Calu3 (cell line): ENCODE measurements at regions not wholly inside any gene's neighbourhood (a gene's known extent, or its start where the extent isn't known, plus 50 kb on each side); places are given as distances from the start of the nearest gene placed in this dataset.
"Not testable (repeated sequence)": the region's sequence is repeated elsewhere in the genome, so short reads cannot be mapped to it uniquely, and the experiment has no call there.

Experiments
- BruUV-seq: library from RNA; stranded (reverse); fragments of 400-500 nt; replicated peaks from 2 replicates; lab custom pipeline; 2021; lab: Mats Ljungman, UMichigan
- CTCF ChIA-PET: fragments of 300-600 bp; sonication (Branson Sonifier 250); formaldehyde crosslinking; loops from one replicate; lab custom pipeline; 2022; ENCODE audit warnings: antibody characterized with exemption; lab: Charles Lee
- DNase-seq: peaks from one replicate; pipeline ENCODE4 v3.0.0; 2022
- H3K27ac Mint-ChIP-seq: one replicate; pipeline ENCODE4 v1.8.0; 2022; ENCODE audit warnings: mixed read lengths; ENCODE audit not compliant: unreplicated experiment
- H3K27me3 Mint-ChIP-seq: one replicate; pipeline ENCODE4 v1.8.0; 2022; ENCODE audit warnings: mixed read lengths; ENCODE audit not compliant: unreplicated experiment
- H3K36me3 Mint-ChIP-seq: one replicate; pipeline ENCODE4 v1.8.0; 2022; ENCODE audit warnings: mild to moderate bottlenecking, moderate library complexity, mixed read lengths; ENCODE audit not compliant: insufficient read depth, unreplicated experiment
- H3K4me1 Mint-ChIP-seq: one replicate; pipeline ENCODE4 v1.8.0; 2022; ENCODE audit warnings: mild to moderate bottlenecking, low read depth, mixed read lengths; ENCODE audit not compliant: unreplicated experiment
- H3K4me3 Mint-ChIP-seq: one replicate; pipeline ENCODE4 v1.8.0; 2022; ENCODE audit warnings: mild to moderate bottlenecking, low read depth, moderate library complexity, mixed read lengths; ENCODE audit not compliant: unreplicated experiment
- H3K9me3 Mint-ChIP-seq: one replicate; pipeline ENCODE4 v1.8.0; 2022; ENCODE audit warnings: low read depth, mixed read lengths; ENCODE audit not compliant: unreplicated experiment
- intact Hi-C: fragments of 100-400 bp; cut with micrococcal nuclease; formaldehyde crosslinking; loops from one replicate; pipeline ENCODE4 v1.10.0; 2022; ENCODE audit not compliant: unreplicated experiment
- TF ChIP-seq, protein P1 (sequence below): fragments of 200-600 bp; IDR thresholded peaks from one replicate; pipeline ENCODE4 v1.8.0; 2022; ENCODE audit warnings: antibody characterized with exemption; ENCODE audit not compliant: unreplicated experiment

DNA sequence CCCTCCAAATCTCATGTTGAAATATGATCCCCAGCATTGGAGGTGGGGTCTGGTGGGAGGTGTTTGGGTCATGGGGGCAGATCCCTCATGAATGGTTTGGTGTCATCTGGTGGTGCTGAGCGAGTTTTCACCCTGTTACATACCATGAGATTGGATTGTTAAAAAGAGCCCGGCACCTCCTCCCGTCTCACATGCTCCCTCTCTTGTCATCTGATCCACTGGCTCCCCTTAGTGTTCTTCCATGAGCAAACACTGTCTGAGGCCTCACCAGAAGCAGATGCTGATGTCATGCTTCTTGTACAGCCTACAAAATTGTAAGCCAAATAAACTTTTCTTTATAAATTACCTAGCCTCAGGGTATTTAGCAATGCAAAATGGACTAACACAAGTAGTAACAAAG lies 405.0 kb upstream of the SLC39A10 start:
- no TSS peak for BruUV-seq
- Mint-ChIP-seq H3K4me3 (no peak overlapping the region), H3K4me1 (no peaks in the 10 kb centered on the region), H3K9me3 (no peaks in the 10 kb centered on the region), H3K36me3 (no peaks in the 10 kb centered on the region), H3K27ac (no peak overlapping the region), H3K27me3 (no peaks in the 10 kb centered on the region)
- TF ChIP-seq, protein P1, sequence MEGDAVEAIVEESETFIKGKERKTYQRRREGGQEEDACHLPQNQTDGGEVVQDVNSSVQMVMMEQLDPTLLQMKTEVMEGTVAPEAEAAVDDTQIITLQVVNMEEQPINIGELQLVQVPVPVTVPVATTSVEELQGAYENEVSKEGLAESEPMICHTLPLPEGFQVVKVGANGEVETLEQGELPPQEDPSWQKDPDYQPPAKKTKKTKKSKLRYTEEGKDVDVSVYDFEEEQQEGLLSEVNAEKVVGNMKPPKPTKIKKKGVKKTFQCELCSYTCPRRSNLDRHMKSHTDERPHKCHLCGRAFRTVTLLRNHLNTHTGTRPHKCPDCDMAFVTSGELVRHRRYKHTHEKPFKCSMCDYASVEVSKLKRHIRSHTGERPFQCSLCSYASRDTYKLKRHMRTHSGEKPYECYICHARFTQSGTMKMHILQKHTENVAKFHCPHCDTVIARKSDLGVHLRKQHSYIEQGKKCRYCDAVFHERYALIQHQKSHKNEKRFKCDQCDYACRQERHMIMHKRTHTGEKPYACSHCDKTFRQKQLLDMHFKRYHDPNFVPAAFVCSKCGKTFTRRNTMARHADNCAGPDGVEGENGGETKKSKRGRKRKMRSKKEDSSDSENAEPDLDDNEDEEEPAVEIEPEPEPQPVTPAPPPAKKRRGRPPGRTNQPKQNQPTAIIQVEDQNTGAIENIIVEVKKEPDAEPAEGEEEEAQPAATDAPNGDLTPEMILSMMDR = no peak
- intact Hi-C loops = no loop called here
- DNase-seq = no peak
- CTCF ChIA-PET = no interaction called here

DNA sequence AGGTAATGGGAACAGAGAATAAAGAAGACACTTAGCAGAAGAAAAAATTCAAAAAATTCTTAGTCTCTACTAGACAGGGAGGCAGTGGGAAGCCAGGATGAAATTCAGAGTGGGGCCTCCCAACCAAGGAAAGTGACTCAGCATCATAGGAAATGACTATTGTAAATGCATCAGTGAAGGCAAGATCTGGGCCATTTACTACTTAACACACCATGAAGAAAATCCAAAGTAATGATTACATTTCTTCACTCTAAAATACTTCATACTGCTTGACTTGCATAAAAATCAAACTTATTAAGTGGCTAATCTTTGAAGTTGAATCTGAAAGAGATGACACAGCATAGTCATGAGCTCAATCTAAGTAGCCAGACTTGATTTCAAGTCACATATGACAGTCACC lies 405.8 kb upstream of the SLC39A10 start:
- H3K27me3 Mint-ChIP-seq = no peaks in the 10 kb centered on the region
- BruUV-seq = no TSS peak
- H3K9me3 Mint-ChIP-seq = no peaks in the 10 kb centered on the region
- TF ChIP-seq, protein P1 = no peak
- CTCF ChIA-PET = no interaction called here
- H3K4me1 Mint-ChIP-seq = no peaks in the 10 kb centered on the region
- H3K27ac Mint-ChIP-seq = no peak overlapping the region
- H3K4me3 Mint-ChIP-seq = no peak overlapping the region
- DNase-seq = no peak
- intact Hi-C loops = no loop called here
- no peaks in the 10 kb centered on the region for H3K36me3 Mint-ChIP-seq

DNA sequence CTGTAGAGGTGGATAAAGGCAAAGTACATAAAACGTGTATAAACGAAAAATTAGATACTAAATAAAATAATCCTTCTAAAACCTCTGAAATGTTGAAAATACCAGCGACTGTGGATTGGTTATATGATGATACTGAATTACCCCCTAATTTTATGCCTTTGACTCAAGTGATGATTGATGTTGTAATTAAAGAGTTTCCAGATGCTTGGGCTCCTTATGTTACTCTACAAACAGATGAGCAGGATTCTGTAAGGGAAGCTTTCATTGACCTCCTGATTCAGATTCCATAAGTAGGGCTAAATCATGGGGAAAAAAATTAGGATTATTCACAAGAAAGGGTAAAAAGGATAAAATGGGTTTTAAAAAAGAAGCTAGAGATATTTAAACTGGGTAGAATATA lies 418.2 kb upstream of the SLC39A10 start:
- H3K4me1 Mint-ChIP-seq = no peaks in the 10 kb centered on the region
- no peak for DNase-seq
- no peaks in the 10 kb centered on the region for H3K36me3 Mint-ChIP-seq
- CTCF ChIA-PET = interaction anchor here (0.5 kb wide), 1 partner anchor 23 kb away, joined by 4 read pairs; no protein-coding TSS in a partner anchor
- no peaks in the 10 kb centered on the region for H3K27me3 Mint-ChIP-seq
- H3K9me3 Mint-ChIP-seq = peaks cover 3% of the 10 kb centered on the region
- intact Hi-C loops = no loop called here
- no peak overlapping the region for H3K27ac Mint-ChIP-seq
- TF ChIP-seq, protein P1 = no peak
- BruUV-seq = no TSS peak
- H3K4me3 Mint-ChIP-seq = no peak overlapping the region

DNA sequence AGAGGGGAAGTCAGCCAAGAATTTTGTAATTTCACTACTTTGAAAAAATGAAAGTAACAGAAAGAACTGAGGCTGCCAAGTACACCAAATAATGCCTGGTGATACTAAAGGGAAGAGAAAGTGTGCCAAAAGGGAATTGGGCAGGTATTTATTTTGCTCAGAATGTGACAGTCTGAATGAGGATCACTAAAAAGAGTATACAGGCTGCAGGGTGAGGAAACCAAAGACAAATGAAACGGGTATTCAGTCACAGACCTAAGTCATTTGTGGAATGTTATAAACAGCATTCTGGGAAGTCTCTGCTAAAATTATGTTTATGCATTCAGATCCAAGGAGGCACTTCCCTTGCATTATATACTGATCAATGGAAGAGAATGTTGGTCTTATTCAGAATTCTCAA lies 418.6 kb upstream of the SLC39A10 start:
- TF ChIP-seq, protein P1 = no peak
- CTCF ChIA-PET = no interaction called here
- no peak for DNase-seq
- Mint-ChIP-seq H3K36me3 (no peaks in the 10 kb centered on the region), H3K27me3 (no peaks in the 10 kb centered on the region), H3K4me3 (no peak overlapping the region), H3K4me1 (no peaks in the 10 kb centered on the region), H3K9me3 (peaks cover 3% of the 10 kb centered on the region), H3K27ac (no peak overlapping the region)
- no TSS peak for BruUV-seq
- intact Hi-C loops = no loop called here

DNA sequence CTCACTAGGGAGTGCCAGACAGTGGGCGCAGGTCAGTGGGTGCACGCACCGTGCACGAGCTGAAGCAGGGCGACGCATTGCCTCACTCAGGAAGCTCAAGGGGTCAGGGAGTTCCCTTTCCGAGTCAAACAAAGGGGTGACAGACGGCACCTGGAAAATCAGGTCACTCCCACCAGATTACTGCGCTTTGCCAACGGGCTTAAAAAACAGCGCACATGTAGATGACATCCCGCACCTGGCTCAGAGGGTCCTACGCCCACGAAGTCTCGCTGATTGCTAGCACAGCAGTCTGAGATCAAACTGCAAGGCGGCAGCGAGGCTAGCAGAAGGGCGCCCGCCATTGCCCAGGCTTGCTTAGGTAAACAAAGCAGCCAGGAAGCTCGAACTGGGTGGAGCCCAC lies 428.5 kb upstream of the SLC39A10 start:
- H3K4me1 Mint-ChIP-seq, H3K4me3 Mint-ChIP-seq, BruUV-seq: not testable (repeated sequence)

More for the DNA sequence above, 428.5 kb upstream of the SLC39A10 start:
- H3K36me3 Mint-ChIP-seq, H3K9me3 Mint-ChIP-seq, H3K27me3 Mint-ChIP-seq, intact Hi-C loops, CTCF ChIA-PET, H3K27ac Mint-ChIP-seq, DNase-seq: not testable (repeated sequence)
